Activated T-helper 1 cell treated with anti-CD3 and anti-CD28 coated beads, Interleukin-12 subunit alpha, Interleukin-12 subunit beta, Interleukin-2, Interleukin-4 antibody, amounts not matched to agents 30 ng/mL and 10 ng/mL and 1 ng/mL, durations not matched to agents 14 hours and 24 hours and 36 hours (primary cell): ENCODE measurements at regions not wholly inside any gene's neighbourhood (a gene's known extent, or its start where the extent isn't known, plus 50 kb on each side); places are given as distances from the start of the nearest gene placed in this dataset.

ENCODE experiments used
- DNase-seq: peaks from one replicate; pipeline ENCODE4 v3.0.0; 2021; ENCODE audit warnings: low spot score
- H3K27ac Mint-ChIP-seq: one replicate; pipeline ENCODE4 v1.8.0; 2021; ENCODE audit warnings: mild to moderate bottlenecking, mixed read lengths
- H3K27me3 Mint-ChIP-seq: one replicate; pipeline ENCODE4 v1.8.0; 2022; ENCODE audit warnings: mild to moderate bottlenecking, moderate library complexity, mixed read lengths; ENCODE audit not compliant: insufficient read depth
- H3K36me3 Mint-ChIP-seq: one replicate; pipeline ENCODE4 v1.8.0; 2021; ENCODE audit warnings: low read depth, mixed read lengths
- H3K4me1 Mint-ChIP-seq: one replicate; pipeline ENCODE4 v1.8.0; 2021; ENCODE audit warnings: low read depth, mixed read lengths
- H3K4me3 Mint-ChIP-seq: one replicate; pipeline ENCODE4 v1.8.0; 2021; ENCODE audit warnings: mild to moderate bottlenecking, moderate library complexity, mixed read lengths
- H3K9me3 Mint-ChIP-seq: one replicate; pipeline ENCODE4 v1.8.0; 2021; ENCODE audit warnings: mixed read lengths
- intact Hi-C: fragments of 100-400 bp; cut with micrococcal nuclease; formaldehyde crosslinking; loops from one replicate; pipeline ENCODE4 v1.15.1; 2024

GRCh38 chr13:57925751-57926150 is 294.2 kb downstream of the PCDH17 start:
- H3K27ac Mint-ChIP-seq = no peak overlapping the region
- intact Hi-C loops = no loop called here
- H3K27me3 Mint-ChIP-seq = no peaks in the 10 kb centered on the region
- no peak overlapping the region for H3K4me3 Mint-ChIP-seq
- DNase-seq = no peak
- no peaks in the 10 kb centered on the region for H3K36me3 Mint-ChIP-seq
- no peaks in the 10 kb centered on the region for H3K9me3 Mint-ChIP-seq
- H3K4me1 Mint-ChIP-seq = no peaks in the 10 kb centered on the region

GRCh38 chr13:57932061-57932460 is 300.5 kb downstream of the PCDH17 start:
- peaks cover 7% of the 10 kb centered on the region for H3K9me3 Mint-ChIP-seq
- no peak for DNase-seq
- intact Hi-C loops = no loop called here
- no peaks in the 10 kb centered on the region for H3K27me3 Mint-ChIP-seq
- no peak overlapping the region for H3K4me3 Mint-ChIP-seq
- no peaks in the 10 kb centered on the region for H3K4me1 Mint-ChIP-seq
- no peak overlapping the region for H3K27ac Mint-ChIP-seq
- no peaks in the 10 kb centered on the region for H3K36me3 Mint-ChIP-seq

GRCh38 chr13:57933606-57934005 is 302.1 kb downstream of the PCDH17 start:
- DNase-seq = no peak
- intact Hi-C loops = no loop called here
- Mint-ChIP-seq H3K4me3 (no peak overlapping the region), H3K27me3 (no peaks in the 10 kb centered on the region), H3K36me3 (no peaks in the 10 kb centered on the region), H3K4me1 (no peaks in the 10 kb centered on the region), H3K27ac (no peak overlapping the region), H3K9me3 (peaks cover 7% of the 10 kb centered on the region)

- Mint-ChIP-seq H3K9me3 (peaks cover 7% of the 10 kb centered on the region), H3K4me3 (no peak overlapping the region), H3K27me3 (no peaks in the 10 kb centered on the region), H3K4me1 (no peaks in the 10 kb centered on the region), H3K36me3 (no peaks in the 10 kb centered on the region), H3K27ac (no peak overlapping the region)
- no peak for DNase-seq
- intact Hi-C loops = no loop called here
Measured at GRCh38 chr13:57935965-57936364, 304.4 kb downstream of the PCDH17 start.

- no peak for DNase-seq
- intact Hi-C loops = no loop called here
- Mint-ChIP-seq H3K4me3 (no peak overlapping the region), H3K9me3 (peaks cover 13% of the 10 kb centered on the region), H3K27ac (no peak overlapping the region), H3K27me3 (no peaks in the 10 kb centered on the region), H3K36me3 (no peaks in the 10 kb centered on the region), H3K4me1 (no peaks in the 10 kb centered on the region)
Measured at GRCh38 chr13:57946361-57946760, 314.8 kb downstream of the PCDH17 start.

- Mint-ChIP-seq H3K27me3 (no peaks in the 10 kb centered on the region), H3K4me3 (no peak overlapping the region), H3K36me3 (no peaks in the 10 kb centered on the region), H3K4me1 (no peaks in the 10 kb centered on the region), H3K9me3 (peaks cover 15% of the 10 kb centered on the region), H3K27ac (no peak overlapping the region)
- intact Hi-C loops = no loop called here
- no peak for DNase-seq
Measured at GRCh38 chr13:57948884-57949283, 317.3 kb downstream of the PCDH17 start.

GRCh38 chr13:57969951-57970350 is 338.4 kb downstream of the PCDH17 start:
- no peak for DNase-seq
- Mint-ChIP-seq H3K9me3 (peaks cover 29% of the 10 kb centered on the region), H3K36me3 (no peaks in the 10 kb centered on the region), H3K4me3 (no peak overlapping the region), H3K27me3 (no peaks in the 10 kb centered on the region), H3K27ac (no peak overlapping the region), H3K4me1 (no peaks in the 10 kb centered on the region)
- intact Hi-C loops = no loop called here

GRCh38 chr13:57970404-57970803 is 338.9 kb downstream of the PCDH17 start:
- no peak overlapping the region for H3K27ac Mint-ChIP-seq
- intact Hi-C loops = no loop called here
- no peaks in the 10 kb centered on the region for H3K4me1 Mint-ChIP-seq
- DNase-seq = no peak
- no peak overlapping the region for H3K4me3 Mint-ChIP-seq
- H3K27me3 Mint-ChIP-seq = no peaks in the 10 kb centered on the region
- no peaks in the 10 kb centered on the region for H3K36me3 Mint-ChIP-seq
- peaks cover 29% of the 10 kb centered on the region for H3K9me3 Mint-ChIP-seq

GRCh38 chr13:57982782-57983181 is 351.2 kb downstream of the PCDH17 start:
- intact Hi-C loops = no loop called here
- Mint-ChIP-seq H3K27ac (no peak overlapping the region), H3K36me3 (no peaks in the 10 kb centered on the region), H3K9me3 (peaks cover 23% of the 10 kb centered on the region), H3K4me3 (no peak overlapping the region), H3K27me3 (no peaks in the 10 kb centered on the region), H3K4me1 (no peaks in the 10 kb centered on the region)
- no peak for DNase-seq

- no peak for DNase-seq
- H3K4me3 Mint-ChIP-seq = no peak overlapping the region
- intact Hi-C loops = no loop called here
- H3K27ac Mint-ChIP-seq = no peak overlapping the region
- no peaks in the 10 kb centered on the region for H3K36me3 Mint-ChIP-seq
- peaks cover 28% of the 10 kb centered on the region for H3K9me3 Mint-ChIP-seq
- H3K4me1 Mint-ChIP-seq = no peaks in the 10 kb centered on the region
- no peaks in the 10 kb centered on the region for H3K27me3 Mint-ChIP-seq
Measured at GRCh38 chr13:57988276-57988675, 356.7 kb downstream of the PCDH17 start.

GRCh38 chr13:57991041-57991440 is 359.5 kb downstream of the PCDH17 start:
- Mint-ChIP-seq H3K4me3 (no peak overlapping the region), H3K36me3 (no peaks in the 10 kb centered on the region), H3K4me1 (no peaks in the 10 kb centered on the region), H3K27me3 (no peaks in the 10 kb centered on the region), H3K27ac (no peak overlapping the region), H3K9me3 (peaks cover 14% of the 10 kb centered on the region)
- intact Hi-C loops = no loop called here
- no peak for DNase-seq

- intact Hi-C loops = no loop called here
- peaks cover 9% of the 10 kb centered on the region for H3K9me3 Mint-ChIP-seq
- H3K4me1 Mint-ChIP-seq = no peaks in the 10 kb centered on the region
- no peak overlapping the region for H3K4me3 Mint-ChIP-seq
- DNase-seq = no peak
- H3K36me3 Mint-ChIP-seq = no peaks in the 10 kb centered on the region
- H3K27me3 Mint-ChIP-seq = no peaks in the 10 kb centered on the region
- H3K27ac Mint-ChIP-seq = no peak overlapping the region
Measured at GRCh38 chr13:57992416-57992815, 360.9 kb downstream of the PCDH17 start.

- Mint-ChIP-seq H3K27me3 (no peaks in the 10 kb centered on the region), H3K4me1 (no peaks in the 10 kb centered on the region), H3K9me3 (peaks cover 11% of the 10 kb centered on the region), H3K36me3 (no peaks in the 10 kb centered on the region), H3K27ac (no peak overlapping the region), H3K4me3 (no peak overlapping the region)
- no peak for DNase-seq
- intact Hi-C loops = no loop called here
Measured at GRCh38 chr13:57996717-57997116, 365.2 kb downstream of the PCDH17 start.

- intact Hi-C loops = no loop called here
- no peak overlapping the region for H3K4me3 Mint-ChIP-seq
- no peak for DNase-seq
- no peaks in the 10 kb centered on the region for H3K36me3 Mint-ChIP-seq
- H3K9me3 Mint-ChIP-seq = peaks cover 19% of the 10 kb centered on the region
- no peak overlapping the region for H3K27ac Mint-ChIP-seq
- H3K27me3 Mint-ChIP-seq = no peaks in the 10 kb centered on the region
- no peaks in the 10 kb centered on the region for H3K4me1 Mint-ChIP-seq
Measured at GRCh38 chr13:58004751-58005150, 373.2 kb downstream of the PCDH17 start.
